ENCODE measurements at regions not wholly inside any gene's neighbourhood (a gene's known extent, or its start where the extent isn't known, plus 50 kb on each side); places are given as distances from the start of the nearest gene placed in this dataset.

DNA sequence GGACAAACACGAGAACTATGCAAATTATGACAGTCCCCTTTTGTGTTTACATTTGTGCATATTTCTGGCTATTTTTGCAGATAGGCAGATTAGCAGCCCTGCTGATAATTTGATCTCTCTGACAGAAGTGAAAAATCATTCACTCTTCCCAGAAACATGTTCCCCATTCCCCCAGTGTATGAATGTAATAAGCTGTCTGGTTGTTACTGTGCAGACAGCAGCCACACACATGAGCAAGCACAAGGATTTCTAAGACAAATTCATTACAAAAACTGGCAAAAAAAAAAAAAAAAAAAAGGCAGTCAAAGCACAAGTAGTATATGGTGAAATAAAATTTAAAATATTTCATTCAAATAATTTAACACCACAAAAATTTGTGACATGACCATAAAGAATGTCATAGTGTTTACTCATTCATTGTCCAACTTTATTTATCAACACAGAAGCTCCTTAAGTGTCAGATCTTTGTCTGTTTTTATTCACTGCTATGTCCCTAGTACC lies 95.5 kb upstream of the VGLL2 start:
- DNase-seq, result no peak

- DNase-seq, result no peak
Measured at GRCh38 chr6:117174835-117175360, 90.5 kb upstream of the VGLL2 start.

DNA sequence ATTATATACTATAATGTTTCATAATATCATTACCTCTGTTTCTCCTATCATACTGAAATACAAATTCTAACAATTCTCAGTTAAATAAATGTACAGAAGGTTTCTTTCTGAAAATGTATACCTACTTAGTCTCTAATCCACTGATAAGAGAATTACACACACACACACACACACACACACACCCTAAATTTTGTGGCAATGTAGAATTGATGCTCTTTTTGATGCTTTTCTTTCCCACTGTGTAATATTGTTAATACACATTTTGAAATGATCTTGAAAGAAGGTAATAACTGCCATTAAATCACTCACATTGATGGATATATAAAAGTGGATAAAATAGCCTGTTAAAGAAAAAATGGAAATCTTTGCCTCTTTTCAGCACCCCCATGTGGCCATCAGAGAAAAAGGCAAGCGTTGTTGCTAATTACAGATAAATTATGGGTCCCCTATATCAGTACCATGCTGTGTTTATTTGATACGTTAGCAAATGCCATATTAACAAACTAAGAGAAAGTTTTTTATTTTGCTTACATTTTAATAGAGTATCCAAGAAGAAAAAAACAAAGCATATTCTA lies 76.6 kb upstream of the VGLL2 start:
- no peak for DNase-seq

- DNase-seq, result no peak
Measured at GRCh38 chr6:117191009-117191408, 74.3 kb upstream of the VGLL2 start.

- DNase-seq, result no peak
Measured at GRCh38 chr6:117191448-117191847, 73.9 kb upstream of the VGLL2 start.

DNA sequence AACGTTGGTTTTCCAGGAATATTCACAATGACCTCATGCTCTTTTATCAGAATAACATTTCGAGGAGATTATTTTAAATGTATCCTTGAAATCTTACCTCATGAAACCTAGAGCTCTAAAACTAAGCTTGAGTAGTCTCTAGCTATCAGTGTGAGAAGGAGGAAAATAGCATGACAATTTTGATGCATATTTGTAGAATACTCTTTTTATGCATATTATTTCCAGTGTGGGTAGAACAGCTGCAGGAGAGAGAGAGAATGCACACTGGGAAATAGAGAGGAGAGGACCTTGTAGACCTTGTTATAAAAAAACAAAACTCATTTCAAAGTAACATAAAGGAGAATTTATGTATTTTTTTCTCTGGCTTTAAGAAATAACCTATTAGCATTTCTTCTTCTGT lies 71.1 kb upstream of the VGLL2 start:
- no peak for DNase-seq

DNA sequence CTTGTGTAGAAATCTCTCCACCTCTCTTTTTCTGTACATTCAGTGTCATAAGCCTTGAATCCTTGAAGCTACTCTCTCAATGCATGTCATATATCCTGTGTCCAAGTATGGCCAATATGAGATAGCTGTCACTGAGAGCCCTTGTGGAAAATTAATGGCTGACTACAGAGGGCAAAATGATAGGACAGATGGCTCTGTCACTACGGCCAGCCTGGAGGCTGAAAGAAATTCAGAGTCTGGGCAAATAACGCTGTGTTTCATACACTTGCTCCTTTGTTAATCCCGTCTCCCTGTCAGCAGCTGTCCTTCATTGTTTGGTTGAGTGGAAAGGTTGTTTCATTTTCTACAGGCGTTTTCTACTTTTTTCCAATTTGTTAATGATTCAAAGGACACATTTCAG lies 70.4 kb upstream of the VGLL2 start:
- DNase-seq, result no peak

DNA sequence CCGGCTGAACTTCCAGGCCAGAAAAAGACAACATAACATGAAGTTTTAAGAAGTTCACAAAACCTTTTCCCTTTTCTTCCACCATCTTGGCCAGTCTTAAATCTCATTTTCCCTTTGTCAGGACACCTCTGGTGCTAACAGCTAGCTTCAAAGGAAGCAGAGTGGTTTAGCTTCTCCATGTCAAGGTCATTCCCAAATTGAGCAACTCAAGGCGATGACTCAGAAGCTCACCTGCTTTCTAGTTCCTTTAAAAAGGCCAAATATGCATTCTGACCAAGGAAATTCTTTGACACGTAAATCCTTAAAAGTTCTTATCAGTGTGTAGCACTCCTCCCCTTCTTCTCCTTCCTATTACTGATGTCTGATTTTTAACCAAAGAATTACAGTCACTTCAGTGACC lies 69.6 kb upstream of the VGLL2 start:
- DNase-seq, result no peak

DNA sequence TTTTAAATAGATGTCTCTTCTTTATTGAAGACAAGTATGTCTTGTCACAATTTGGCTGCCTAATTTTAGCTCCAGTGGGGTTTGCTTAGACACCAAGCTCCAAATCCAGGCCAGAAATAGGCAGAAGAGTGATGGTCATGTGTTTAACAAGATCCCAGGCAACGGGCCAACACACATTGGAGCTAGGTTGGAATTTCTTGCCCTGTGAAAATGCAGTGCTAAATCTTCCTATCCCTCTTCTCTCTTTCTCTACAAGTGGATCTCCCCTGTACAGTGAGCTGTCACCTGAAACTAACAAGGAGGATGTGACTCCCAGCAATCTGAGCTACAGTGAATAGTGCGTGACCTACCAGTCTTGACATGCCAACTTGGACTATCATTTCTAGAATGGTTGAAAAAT lies 65.3 kb upstream of the VGLL2 start:
- DNase-seq, result no peak

DNA sequence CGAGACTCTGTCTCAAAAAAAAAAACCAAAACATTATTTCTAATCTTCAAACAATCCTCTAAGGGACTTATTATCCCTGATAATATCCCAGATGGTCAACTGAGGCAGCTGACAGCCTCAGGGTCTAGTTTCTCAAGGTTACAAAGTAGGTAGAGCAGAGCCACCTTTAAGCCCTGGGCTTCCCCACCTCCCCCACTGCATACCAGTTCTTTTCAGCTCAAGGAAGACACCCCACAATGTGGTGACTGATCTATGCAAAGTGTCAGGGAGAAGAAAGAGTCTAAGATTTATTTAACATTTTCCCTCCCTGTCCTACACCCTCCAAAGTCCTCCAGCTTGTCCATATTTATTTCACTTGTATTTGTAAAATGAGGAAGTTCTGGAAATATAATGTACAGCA lies 60.5 kb upstream of the VGLL2 start:
- no peak for DNase-seq

GRCh38 chr6:117205876-117206275 lies 59.5 kb upstream of the VGLL2 start:
- no peak for DNase-seq

DNA sequence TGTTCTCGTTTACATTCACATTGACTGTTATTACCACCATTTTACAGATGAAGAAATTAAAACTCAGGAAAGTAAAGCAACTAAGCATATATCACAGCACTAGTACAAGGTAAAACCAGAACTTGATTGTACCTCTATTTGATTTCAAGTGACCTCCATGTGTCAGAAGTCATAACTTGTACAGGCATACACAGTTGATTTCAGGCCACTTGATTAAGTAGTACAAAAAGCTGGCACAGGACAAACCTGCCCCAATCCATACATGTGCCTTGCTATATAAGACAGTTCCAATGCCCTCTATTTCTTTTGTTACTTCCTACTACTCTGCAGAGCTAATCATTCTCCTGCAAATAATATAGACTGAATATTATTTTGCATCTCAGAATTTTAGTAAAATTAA lies 58.8 kb upstream of the VGLL2 start:
- DNase-seq, result no peak

- DNase-seq, result no peak
Measured at GRCh38 chr6:117206944-117207687, 58.2 kb upstream of the VGLL2 start.

- DNase-seq, result no peak
Measured at GRCh38 chr6:117210279-117210678, 55.1 kb upstream of the VGLL2 start.

GRCh38 chr6:117215353-117216090 lies 49.8 kb upstream of the VGLL2 start:
- no peak for DNase-seq
